ENCODE measurements at regions not wholly inside any gene's neighbourhood (a gene's known extent, or its start where the extent isn't known, plus 50 kb on each side); places are given as distances from the start of the nearest gene placed in this dataset.

DNA sequence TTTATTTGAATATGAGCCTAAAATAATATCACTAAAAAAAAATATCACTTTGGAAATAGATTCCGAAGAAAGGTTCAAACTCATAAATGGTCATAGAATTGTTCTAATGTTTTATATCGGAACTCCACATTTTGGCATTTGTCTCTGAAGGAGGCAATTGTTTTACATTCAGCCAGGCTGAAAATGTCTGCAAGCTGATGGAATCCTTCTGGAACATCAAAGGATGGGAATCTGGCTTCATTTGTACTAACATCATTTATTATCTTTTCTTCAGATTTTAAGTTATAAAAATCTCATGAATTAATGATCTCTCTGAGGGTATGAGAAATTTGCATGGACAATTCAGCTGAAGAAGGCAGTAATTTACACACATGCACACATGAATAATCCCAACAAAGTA lies 251.4 kb upstream of the RGMA start:
- CTCF ChIA-PET: no interaction called here
- H3K27me3 ChIP-seq (ENCODE audit: control insufficient read depth, insufficient read depth, low read length): no peaks in the 10 kb centered on the region
- BruUV-seq (replicated peaks): no TSS peak

More for the DNA sequence above, 251.4 kb upstream of the RGMA start:
- H3K36me3 ChIP-seq (ENCODE audit: control insufficient read depth, insufficient read depth, low read length): no peaks in the 10 kb centered on the region
- no peak overlapping the region for H2BK15ac ChIP-seq (ENCODE audit: low read depth, low read length)
- peaks cover 17% of the 10 kb centered on the region for H3K9me3 ChIP-seq (ENCODE audit: control insufficient read depth, insufficient read depth, low read length)
- no peak overlapping the region for H3K23ac ChIP-seq (ENCODE audit: low read depth, low read length)
- in situ Hi-C loops (cut with MboI; ENCODE audit: low sequenced_read_pairs) (no loop called here), intact Hi-C loops (cut with micrococcal nuclease) (no loop called here), dilution Hi-C loops (cut with HindIII; ENCODE audit: low sequenced_read_pairs, unreplicated experiment) (no loop called here)
- no peaks in the 10 kb centered on the region for H3K4me1 ChIP-seq (ENCODE audit: control insufficient read depth, insufficient read depth, low read length)
- H3K4me3 ChIP-seq (ENCODE audit: insufficient read depth, low read depth, low read length): no peak overlapping the region
- H2AK9ac ChIP-seq (replicated peaks; ENCODE audit: low read depth, low read length, poor library complexity): no peak overlapping the region
- no peak overlapping the region for H2BK20ac ChIP-seq (ENCODE audit: low read depth, low read length)
- H3K18ac ChIP-seq (ENCODE audit: low read depth, low read length): no peak overlapping the region
- H3K9me1 ChIP-seq (ENCODE audit: insufficient read depth, low read length): no peaks in the 10 kb centered on the region
- no peak overlapping the region for H2AK5ac ChIP-seq (ENCODE audit: low read depth, low read length)
- H3K9ac ChIP-seq (ENCODE audit: low read depth, low read length): no peak overlapping the region
- no peak overlapping the region for H2BK120ac ChIP-seq (ENCODE audit: low read depth, low read length)
- H3K4ac ChIP-seq (ENCODE audit: low read depth, low read length): no peak overlapping the region
- no peak overlapping the region for H2AFZ ChIP-seq (replicated peaks; ENCODE audit: low read length, poor library complexity)
- TF ChIP-seq POLR2A (IDR thresholded peaks at IDR 0.05; ENCODE audit: low read depth, low read length) (no peak), MXI1 (IDR thresholded peaks at IDR 0.05; ENCODE audit: borderline replicate concordance, low read depth, low read length) (no peak), BHLHE40 (IDR thresholded peaks at IDR 0.05; ENCODE audit: low read depth, low read length) (no peak), CEBPB (IDR thresholded peaks at IDR 0.05; ENCODE audit: low read depth, low read length) (no peak), MAFK (IDR thresholded peaks at IDR 0.05; ENCODE audit: low read depth, low read length) (no peak), RCOR1 (IDR thresholded peaks at IDR 0.05; ENCODE audit: insufficient replicate concordance, low read length) (no peak), FOS (IDR thresholded peaks at IDR 0.05; ENCODE audit: low read depth, low read length) (no peak), RFX5 (IDR thresholded peaks at IDR 0.05; ENCODE audit: low read depth, low read length) (no peak), CHD1 (IDR thresholded peaks at IDR 0.05; ENCODE audit: low read depth, low read length) (no peak), SMC3 (IDR thresholded peaks at IDR 0.05; ENCODE audit: low read depth, low read length) (no peak), NFE2L2 (IDR thresholded peaks at IDR 0.05; ENCODE audit: low read depth, low read length) (no peak), MAZ (IDR thresholded peaks at IDR 0.05; ENCODE audit: borderline replicate concordance, low read depth, low read length) (no peak)
- TF ChIP-seq, protein P1, sequence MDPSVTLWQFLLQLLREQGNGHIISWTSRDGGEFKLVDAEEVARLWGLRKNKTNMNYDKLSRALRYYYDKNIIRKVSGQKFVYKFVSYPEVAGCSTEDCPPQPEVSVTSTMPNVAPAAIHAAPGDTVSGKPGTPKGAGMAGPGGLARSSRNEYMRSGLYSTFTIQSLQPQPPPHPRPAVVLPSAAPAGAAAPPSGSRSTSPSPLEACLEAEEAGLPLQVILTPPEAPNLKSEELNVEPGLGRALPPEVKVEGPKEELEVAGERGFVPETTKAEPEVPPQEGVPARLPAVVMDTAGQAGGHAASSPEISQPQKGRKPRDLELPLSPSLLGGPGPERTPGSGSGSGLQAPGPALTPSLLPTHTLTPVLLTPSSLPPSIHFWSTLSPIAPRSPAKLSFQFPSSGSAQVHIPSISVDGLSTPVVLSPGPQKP (IDR thresholded peaks at IDR 0.05; ENCODE audit: borderline replicate concordance, low read depth, low read length): no peak
- TF ChIP-seq, protein P2, sequence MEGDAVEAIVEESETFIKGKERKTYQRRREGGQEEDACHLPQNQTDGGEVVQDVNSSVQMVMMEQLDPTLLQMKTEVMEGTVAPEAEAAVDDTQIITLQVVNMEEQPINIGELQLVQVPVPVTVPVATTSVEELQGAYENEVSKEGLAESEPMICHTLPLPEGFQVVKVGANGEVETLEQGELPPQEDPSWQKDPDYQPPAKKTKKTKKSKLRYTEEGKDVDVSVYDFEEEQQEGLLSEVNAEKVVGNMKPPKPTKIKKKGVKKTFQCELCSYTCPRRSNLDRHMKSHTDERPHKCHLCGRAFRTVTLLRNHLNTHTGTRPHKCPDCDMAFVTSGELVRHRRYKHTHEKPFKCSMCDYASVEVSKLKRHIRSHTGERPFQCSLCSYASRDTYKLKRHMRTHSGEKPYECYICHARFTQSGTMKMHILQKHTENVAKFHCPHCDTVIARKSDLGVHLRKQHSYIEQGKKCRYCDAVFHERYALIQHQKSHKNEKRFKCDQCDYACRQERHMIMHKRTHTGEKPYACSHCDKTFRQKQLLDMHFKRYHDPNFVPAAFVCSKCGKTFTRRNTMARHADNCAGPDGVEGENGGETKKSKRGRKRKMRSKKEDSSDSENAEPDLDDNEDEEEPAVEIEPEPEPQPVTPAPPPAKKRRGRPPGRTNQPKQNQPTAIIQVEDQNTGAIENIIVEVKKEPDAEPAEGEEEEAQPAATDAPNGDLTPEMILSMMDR (conservative IDR thresholded peaks at IDR 0.05; ENCODE audit: low read depth, low read length): no peak
- H4K20me1 ChIP-seq (ENCODE audit: insufficient read depth, low read length): no peaks in the 10 kb centered on the region
- H3K56ac ChIP-seq (ENCODE audit: extremely low read depth, insufficient read depth, low read length): no peak overlapping the region
- H4K8ac ChIP-seq (ENCODE audit: low read depth in 2 of 2, low read length in 2 of 2): no peak overlapping the region
- H2BK5ac ChIP-seq (ENCODE audit: low read depth, low read length, poor library complexity, severe bottlenecking): no peak overlapping the region
- H3K79me1 ChIP-seq (ENCODE audit: low read depth in 1 of 2, low read length in 2 of 2): no peaks in the 10 kb centered on the region
- POLR2A ChIA-PET (ENCODE audit: unreplicated experiment): no interaction called here
- no peak overlapping the region for H3K4me2 ChIP-seq (ENCODE audit: low read depth, low read length)
- no peak overlapping the region for H4K91ac ChIP-seq (ENCODE audit: insufficient read depth, low read depth, low read length)
- no peak for DNase-seq
- no CpG with 5 or more reads among the region's 2 CpGs for WGBS, 2 experiments (ENCODE audit: extremely low coverage in 2 of 2, insufficient read length in 1 of 2)
- no peak overlapping the region for H3K27ac ChIP-seq (ENCODE audit: insufficient read depth, low read length)
- no peak for ATAC-seq (ENCODE audit: low read depth)
- no peak overlapping the region for H3K14ac ChIP-seq (replicated peaks; ENCODE audit: low read depth, low read length)
- H4K5ac ChIP-seq (ENCODE audit: low read depth, low read length): no peak overlapping the region
